ENCODE measurements at regions not wholly inside any gene's neighbourhood (a gene's known extent, or its start where the extent isn't known, plus 50 kb on each side); places are given as distances from the start of the nearest gene placed in this dataset.

DNA sequence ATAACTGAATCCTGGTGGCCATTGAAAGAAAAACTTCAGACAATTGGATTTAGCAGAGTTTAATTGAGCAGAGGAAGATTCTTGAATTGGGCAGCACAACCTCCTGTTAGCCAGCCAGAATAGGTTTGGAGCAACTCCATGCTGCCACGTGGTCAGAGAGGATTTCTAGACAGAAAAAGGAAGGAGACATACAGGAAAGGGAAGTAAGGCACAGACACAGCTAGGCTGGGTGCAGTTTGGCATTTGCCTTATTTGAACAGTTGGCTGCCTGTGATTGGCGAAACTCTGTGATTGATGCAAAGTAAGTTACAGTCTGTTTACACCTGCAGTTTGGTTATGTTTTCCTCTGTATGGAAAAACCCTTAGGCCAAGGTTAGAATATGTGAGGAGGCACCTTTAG is 85.8 kb upstream of the SPATA13 start:
- TF ChIP-seq, protein P1, sequence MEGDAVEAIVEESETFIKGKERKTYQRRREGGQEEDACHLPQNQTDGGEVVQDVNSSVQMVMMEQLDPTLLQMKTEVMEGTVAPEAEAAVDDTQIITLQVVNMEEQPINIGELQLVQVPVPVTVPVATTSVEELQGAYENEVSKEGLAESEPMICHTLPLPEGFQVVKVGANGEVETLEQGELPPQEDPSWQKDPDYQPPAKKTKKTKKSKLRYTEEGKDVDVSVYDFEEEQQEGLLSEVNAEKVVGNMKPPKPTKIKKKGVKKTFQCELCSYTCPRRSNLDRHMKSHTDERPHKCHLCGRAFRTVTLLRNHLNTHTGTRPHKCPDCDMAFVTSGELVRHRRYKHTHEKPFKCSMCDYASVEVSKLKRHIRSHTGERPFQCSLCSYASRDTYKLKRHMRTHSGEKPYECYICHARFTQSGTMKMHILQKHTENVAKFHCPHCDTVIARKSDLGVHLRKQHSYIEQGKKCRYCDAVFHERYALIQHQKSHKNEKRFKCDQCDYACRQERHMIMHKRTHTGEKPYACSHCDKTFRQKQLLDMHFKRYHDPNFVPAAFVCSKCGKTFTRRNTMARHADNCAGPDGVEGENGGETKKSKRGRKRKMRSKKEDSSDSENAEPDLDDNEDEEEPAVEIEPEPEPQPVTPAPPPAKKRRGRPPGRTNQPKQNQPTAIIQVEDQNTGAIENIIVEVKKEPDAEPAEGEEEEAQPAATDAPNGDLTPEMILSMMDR (IDR thresholded peaks at IDR 0.05; ENCODE audit: low read length): no peak
- TF ChIP-seq EZH2phosphoT487 (IDR thresholded peaks at IDR 0.05; ENCODE audit: low read length): no peak

All from MM.1S (cell line).